ENCODE measurements at regions not wholly inside any gene's neighbourhood (a gene's known extent, or its start where the extent isn't known, plus 50 kb on each side); places are given as distances from the start of the nearest gene placed in this dataset.

GRCh38 chr7:54908760-54909438 is 109.9 kb upstream of the EGFR start:
- TF ChIP-seq CTCF (IDR thresholded peaks at IDR 0.05; ENCODE audit: poor library complexity, severe bottlenecking) (no peak), TAF1 (IDR thresholded peaks at IDR 0.05; ENCODE audit: low read depth) (no peak), RAD21 (conservative IDR thresholded peaks at IDR 0.05) (no peak), EP300 (conservative IDR thresholded peaks at IDR 0.05; ENCODE audit: poor library complexity, severe bottlenecking) (no peak), POLR2AphosphoS5 (IDR thresholded peaks at IDR 0.05) (no peak), EZH2 (IDR thresholded peaks at IDR 0.05; ENCODE audit: borderline replicate concordance, insufficient read depth, low read length, poor library complexity, severe bottlenecking) (no peak)
